Spleen (tissue), 7 donors: ENCODE measurements at regions not wholly inside any gene's neighbourhood (a gene's known extent, or its start where the extent isn't known, plus 50 kb on each side); places are given as distances from the start of the nearest gene placed in this dataset.

Experiments
- POLR2A ChIP-seq, 3 donors: fragments of 450-650 bp; IDR thresholded peaks; one replicate each; pipeline ENCODE4 v1.5.1; 2017; ENCODE audit warnings: antibody characterized with exemption in 3 of 3, mild to moderate bottlenecking in 1 of 3
- TF ChIP-seq, protein P1 (sequence below), 11 experiments: fragments of 200-600 bp in 7 of 11; fragments of 450-650 bp in 4 of 11; sonication (generic) in 4 of 11; IDR thresholded peaks in 8 of 11; conservative IDR thresholded peaks in 3 of 11; 1 replicate in 7 of 11; 2 replicates in 4 of 11; pipeline versions ENCODE4 v1.4.0 to v1.8.0; 2016 to 2021; ENCODE audit warnings: antibody characterized with exemption in 11 of 11, inconsistent platforms in 4 of 11, mild to moderate bottlenecking in 1 of 11
- donor health status: DM: no; HTN: no; CAD: no; lungs with moderate emphysema.
- donor health status: DM: no; HTN: no; CAD: no.
- donor health status: DM: no; HTN: no; CAD: no.

DNA sequence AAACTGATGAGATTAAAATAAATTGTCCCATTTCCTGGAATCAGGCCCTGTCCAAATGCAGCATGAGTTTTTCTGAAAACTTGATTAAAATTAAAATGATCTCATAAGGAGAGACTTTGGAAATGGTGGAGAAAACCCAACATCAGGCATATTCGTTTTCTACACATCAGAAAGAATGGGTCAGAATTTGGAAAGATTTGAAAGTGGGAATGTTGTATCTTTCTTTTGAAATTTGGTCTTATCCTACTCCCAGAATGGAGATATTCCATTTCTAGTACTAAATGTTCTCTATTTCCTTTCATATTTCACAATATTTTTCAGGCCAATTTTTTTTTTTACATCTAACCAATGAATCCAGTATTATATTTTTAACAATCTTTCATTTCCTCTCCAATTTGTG lies 223.9 kb upstream of the RXFP2 start:
- TF ChIP-seq, protein P1, sequence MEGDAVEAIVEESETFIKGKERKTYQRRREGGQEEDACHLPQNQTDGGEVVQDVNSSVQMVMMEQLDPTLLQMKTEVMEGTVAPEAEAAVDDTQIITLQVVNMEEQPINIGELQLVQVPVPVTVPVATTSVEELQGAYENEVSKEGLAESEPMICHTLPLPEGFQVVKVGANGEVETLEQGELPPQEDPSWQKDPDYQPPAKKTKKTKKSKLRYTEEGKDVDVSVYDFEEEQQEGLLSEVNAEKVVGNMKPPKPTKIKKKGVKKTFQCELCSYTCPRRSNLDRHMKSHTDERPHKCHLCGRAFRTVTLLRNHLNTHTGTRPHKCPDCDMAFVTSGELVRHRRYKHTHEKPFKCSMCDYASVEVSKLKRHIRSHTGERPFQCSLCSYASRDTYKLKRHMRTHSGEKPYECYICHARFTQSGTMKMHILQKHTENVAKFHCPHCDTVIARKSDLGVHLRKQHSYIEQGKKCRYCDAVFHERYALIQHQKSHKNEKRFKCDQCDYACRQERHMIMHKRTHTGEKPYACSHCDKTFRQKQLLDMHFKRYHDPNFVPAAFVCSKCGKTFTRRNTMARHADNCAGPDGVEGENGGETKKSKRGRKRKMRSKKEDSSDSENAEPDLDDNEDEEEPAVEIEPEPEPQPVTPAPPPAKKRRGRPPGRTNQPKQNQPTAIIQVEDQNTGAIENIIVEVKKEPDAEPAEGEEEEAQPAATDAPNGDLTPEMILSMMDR (IDR thresholded peaks at IDR 0.05 in 8 of 11, conservative IDR thresholded peaks at IDR 0.05 in 3 of 11) = no peak
- TF ChIP-seq POLR2A (IDR thresholded peaks at IDR 0.05) = no peak
